B cell (primary cell): ENCODE measurements at regions not wholly inside any gene's neighbourhood (a gene's known extent, or its start where the extent isn't known, plus 50 kb on each side); places are given as distances from the start of the nearest gene placed in this dataset.

Source experiments
- ATAC-seq: fragments of 200-7000 bp; cut with Tn5 transposase; one replicate; pipeline ENCODE4 v1.10.0; 2021; ENCODE audit warnings: low read depth, mild to moderate bottlenecking, moderate number of reproducible peaks, moderate library complexity
- CTCF ChIA-PET: fragments of 350-600 bp; sonication (Branson Sonifier 250); formaldehyde crosslinking; loops from one replicate; lab custom pipeline; 2021; ENCODE audit warnings: antibody characterized with exemption, inconsistent platforms; lab: Charles Lee
- POLR2A ChIA-PET: fragments of 350-600 bp; sonication (Branson Sonifier 250); formaldehyde crosslinking; loops from one replicate; lab custom pipeline; 2021; ENCODE audit warnings: antibody characterized with exemption; lab: Charles Lee
- DNase-seq: peaks from one replicate; pipeline ENCODE4 v3.0.0; 2013
- H2AFZ ChIP-seq: 2 replicates; pipeline ENCODE4 v1.6.1; 2012; ENCODE audit warnings: mild to moderate bottlenecking, low read depth, low read length; ENCODE audit not compliant: insufficient read depth, poor library complexity, severe bottlenecking
- H3K27ac ChIP-seq, 2 donors: 1 replicate in 1 of 2; 2 replicates in 1 of 2; pipeline ENCODE4 v1.5.1; 2012 to 2013; ENCODE audit warnings: low read length in 2 of 2, mild to moderate bottlenecking in 2 of 2, moderate library complexity in 1 of 2
- H3K27me3 ChIP-seq, 4 experiments: fragments of 200-600 bp in 1 of 4; sonication (generic) in 1 of 4; replicated peaks in 1 of 4; 1 replicate in 2 of 4; 2 replicates in 2 of 4; pipeline versions ENCODE4 v1.6.1 to v1.7.0; 2013 to 2016; ENCODE audit warnings: low read length in 3 of 4, mild to moderate bottlenecking in 2 of 4, mixed read lengths in 1 of 4, moderate library complexity in 1 of 4; ENCODE audit not compliant: insufficient read depth in 4 of 4, control insufficient read depth in 3 of 4; ENCODE audit errors: control extremely low read depth in 1 of 4
- H3K36me3 ChIP-seq, 2 experiments: replicated peaks in 1 of 2; 1 replicate in 1 of 2; 2 replicates in 1 of 2; pipeline versions ENCODE4 v1.6.1 to v1.7.1; 2013; ENCODE audit warnings: low read length in 1 of 2; ENCODE audit not compliant: insufficient read depth in 2 of 2, control insufficient read depth in 1 of 2; ENCODE audit errors: control extremely low read depth in 1 of 2, extremely low read depth in 1 of 2
- H3K4me1 ChIP-seq, 2 donors: fragments of 200-600 bp in 1 of 2; sonication (generic) in 1 of 2; 1 replicate in 1 of 2; 2 replicates in 1 of 2; pipeline versions ENCODE4 v1.5.1 to v1.6.1; 2013 to 2017; ENCODE audit warnings: low read length in 2 of 2; ENCODE audit not compliant: control insufficient read depth in 2 of 2, insufficient read depth in 2 of 2
- H3K4me2 ChIP-seq: replicated peaks from 2 replicates; pipeline ENCODE3; 2012; ENCODE audit warnings: mild to moderate bottlenecking, low read depth, low read length; ENCODE audit not compliant: poor library complexity, severe bottlenecking
- H3K4me3 ChIP-seq, 5 experiments: fragments of 200-600 bp in 1 of 5; sonication (generic) in 1 of 5; 1 replicate in 3 of 5; 2 replicates in 2 of 5; pipeline versions ENCODE4 v1.5.1 to v1.7.0; 2011 to 2016; ENCODE audit warnings: low read length in 4 of 5, mild to moderate bottlenecking in 4 of 5, low read depth in 2 of 5, control low read depth in 1 of 5, moderate library complexity in 1 of 5; ENCODE audit not compliant: insufficient read depth in 1 of 5; ENCODE audit errors: control extremely low read depth in 1 of 5, extremely low read depth in 1 of 5
- H3K79me2 ChIP-seq: fragments of 200-600 bp; sonication (generic); one replicate; pipeline ENCODE4 v1.6.0; 2016; ENCODE audit warnings: low read length; ENCODE audit not compliant: control insufficient read depth, insufficient read depth
- H3K9ac ChIP-seq: fragments of 200-600 bp; sonication (generic); 2 replicates; pipeline ENCODE4 v1.6.1; 2017; ENCODE audit warnings: mild to moderate bottlenecking, low read length, moderate library complexity
- H3K9me3 ChIP-seq, 3 donors: one replicate each; pipeline versions ENCODE4 v1.6.1 to v1.7.1; 2013; ENCODE audit warnings: low read length in 2 of 3; ENCODE audit not compliant: control insufficient read depth in 2 of 3, insufficient read depth in 1 of 3; ENCODE audit errors: control extremely low read depth in 1 of 3
- H4K20me1 ChIP-seq: 2 replicates; pipeline ENCODE4 v1.6.0; 2012; ENCODE audit warnings: mild to moderate bottlenecking, low read length; ENCODE audit not compliant: insufficient read depth, control insufficient read depth, poor library complexity, severe bottlenecking
- H3K27ac Mint-ChIP-seq: one replicate; pipeline ENCODE4 v1.8.0; 2021; ENCODE audit warnings: mixed read lengths
- H3K27me3 Mint-ChIP-seq: one replicate; pipeline ENCODE4 v1.8.0; 2021; ENCODE audit warnings: mixed read lengths
- H3K4me1 Mint-ChIP-seq: one replicate; pipeline ENCODE4 v1.8.0; 2021; ENCODE audit warnings: mixed read lengths
- H3K4me3 Mint-ChIP-seq: one replicate; pipeline ENCODE4 v1.8.0; 2021; ENCODE audit warnings: mixed read lengths
- H3K9me3 Mint-ChIP-seq: one replicate; pipeline ENCODE4 v1.8.0; 2022; ENCODE audit warnings: mixed read lengths; ENCODE audit not compliant: insufficient read depth
- CTCF ChIP-seq: fragments of 200-600 bp; IDR thresholded peaks from one replicate; pipeline ENCODE4 v1.8.0; 2022; ENCODE audit warnings: antibody characterized with exemption, mild to moderate bottlenecking
- EZH2 ChIP-seq: IDR thresholded peaks from 2 replicates; pipeline ENCODE4 v1.6.1; 2012; ENCODE audit warnings: borderline replicate concordance, low read depth, mild to moderate bottlenecking, moderate library complexity, low read length; ENCODE audit not compliant: insufficient read depth, poor library complexity, severe bottlenecking
- WGBS: methylation state at CpG from one replicate; pipeline ENCODE4 v1.1.5; 2013; ENCODE audit warnings: missing lambda C conversion rate; ENCODE audit not compliant: insufficient coverage; 5-methylcytosine and 5-hydroxymethylcytosine counted together
- intact Hi-C: fragments of 100-400 bp; cut with micrococcal nuclease; formaldehyde crosslinking; loops from one replicate; pipeline ENCODE4 v1.10.0; 2022

GRCh38 chr1:55289614-55290013 lies 74.5 kb upstream of the USP24 start:
- 100% methylated on average over 3 of the region's 5 CpGs for WGBS
- H3K4me2 ChIP-seq = no peak overlapping the region
- TF ChIP-seq EZH2 = no peak
- no peak for TF ChIP-seq CTCF
- H3K27ac ChIP-seq = no peak overlapping the region
- intact Hi-C loops = loop anchor here (5.0 to 10.0 kb wide), 3 partner anchors 1118 to 1525 kb away; partner anchors contain the start of gene FYB2
- DNase-seq (no peak), ATAC-seq (no peak)
- ChIA-PET POLR2A (no interaction called here), CTCF (interaction anchor here (1.8 to 7.6 kb wide), 2 partner anchors 86 to 1295 kb away, joined by 7 to 115 read pairs; no protein-coding TSS in a partner anchor)
- Mint-ChIP-seq H3K4me3 (peak overlapping the region; percentile 40), H3K4me1 (peaks cover 37% of the 10 kb centered on the region), H3K9me3 (no peaks in the 10 kb centered on the region), H3K27me3 (peaks cover 4% of the 10 kb centered on the region), H3K27ac (no peak overlapping the region)
- H2AFZ ChIP-seq = no peak overlapping the region
- no peaks in the 10 kb centered on the region for H4K20me1 ChIP-seq
- peaks cover 0 to 6% (median 2%) of the 10 kb centered on the region in 4 experiments for H3K27me3 ChIP-seq
- H3K4me3 ChIP-seq = no peak overlapping the region
- peaks cover 8 to 16% of the 10 kb centered on the region in 2 donors for H3K4me1 ChIP-seq
- no peaks in the 10 kb centered on the region for H3K36me3 ChIP-seq
- H3K9ac ChIP-seq = no peak overlapping the region
- no peaks in the 10 kb centered on the region for H3K9me3 ChIP-seq
- no peaks in the 10 kb centered on the region for H3K79me2 ChIP-seq

- Mint-ChIP-seq H3K27me3 (peaks cover 4% of the 10 kb centered on the region), H3K27ac (peak overlapping the region; percentile 80), H3K9me3 (no peaks in the 10 kb centered on the region), H3K4me1 (peaks cover 37% of the 10 kb centered on the region), H3K4me3 (peak overlapping the region; percentile 81)
- no peak overlapping the region for H3K4me3 ChIP-seq
- H3K9ac ChIP-seq = no peak overlapping the region
- no peak overlapping the region for H2AFZ ChIP-seq
- ChIA-PET CTCF (interaction anchor here (0.7 to 7.6 kb wide), 9 partner anchors 12 to 1420 kb away, joined by 3 to 115 read pairs (median 7); no protein-coding TSS in a partner anchor), POLR2A (no interaction called here)
- DNase-seq = no peak
- no peaks in the 10 kb centered on the region for H3K79me2 ChIP-seq
- peaks cover 0 to 6% (median 2%) of the 10 kb centered on the region in 4 experiments for H3K27me3 ChIP-seq
- H3K36me3 ChIP-seq = no peaks in the 10 kb centered on the region
- ATAC-seq = no peak
- no peak overlapping the region for H3K4me2 ChIP-seq
- H3K4me1 ChIP-seq = peaks cover 8 to 16% of the 10 kb centered on the region in 2 donors
- no peaks in the 10 kb centered on the region for H3K9me3 ChIP-seq
- intact Hi-C loops = loop anchor here (5.0 to 10.0 kb wide), 3 partner anchors 1118 to 1526 kb away; partner anchors contain the start of gene FYB2
- TF ChIP-seq EZH2 (no peak), CTCF (no peak)
- H4K20me1 ChIP-seq = no peaks in the 10 kb centered on the region
- H3K27ac ChIP-seq = no peak overlapping the region
- WGBS = no CpG with 5 or more reads among the region's 7 CpGs
Observed at GRCh38 chr1:55289042-55289441, 73.9 kb upstream of the USP24 start.
